ENCODE measurements at regions not wholly inside any gene's neighbourhood (a gene's known extent, or its start where the extent isn't known, plus 50 kb on each side); places are given as distances from the start of the nearest gene placed in this dataset.
"Not testable (repeated sequence)": the region's sequence is repeated elsewhere in the genome, so short reads cannot be mapped to it uniquely, and the experiment has no call there.

DNA sequence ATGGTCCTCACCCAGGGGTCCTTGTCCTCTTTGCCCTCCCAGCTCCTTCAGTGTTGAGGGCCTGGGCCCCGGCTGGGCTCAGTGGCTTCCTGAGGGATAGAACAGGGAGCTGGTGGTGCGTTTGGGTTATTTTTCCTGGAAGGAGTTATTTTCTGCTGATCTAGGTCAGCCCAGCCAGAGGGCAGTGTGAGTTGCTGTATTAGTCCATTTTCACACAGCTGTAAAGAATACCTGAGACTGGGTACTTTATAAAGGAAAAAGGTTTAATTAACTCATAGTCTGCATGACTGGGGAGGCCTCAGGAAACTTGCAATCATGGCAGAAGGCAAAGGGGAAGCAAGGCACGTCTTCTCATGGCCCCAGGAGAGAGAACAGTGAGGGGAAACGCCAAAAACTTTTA lies 122.4 kb upstream of the PCBD1 start:
- Mint-ChIP-seq H3K4me3 (no peak overlapping the region), H3K4me1 (peaks cover 4% of the 10 kb centered on the region), H3K27ac (no peak overlapping the region), H3K27me3 (peaks cover 21% of the 10 kb centered on the region), H3K9me3 (no peaks in the 10 kb centered on the region), H3K36me3 (no peaks in the 10 kb centered on the region)
- DNase-seq = no peak
- CTCF ChIA-PET = interaction anchor here (0.8 kb wide), 1 partner anchor 501 kb away, joined by 3 read pairs; no protein-coding TSS in a partner anchor

DNA sequence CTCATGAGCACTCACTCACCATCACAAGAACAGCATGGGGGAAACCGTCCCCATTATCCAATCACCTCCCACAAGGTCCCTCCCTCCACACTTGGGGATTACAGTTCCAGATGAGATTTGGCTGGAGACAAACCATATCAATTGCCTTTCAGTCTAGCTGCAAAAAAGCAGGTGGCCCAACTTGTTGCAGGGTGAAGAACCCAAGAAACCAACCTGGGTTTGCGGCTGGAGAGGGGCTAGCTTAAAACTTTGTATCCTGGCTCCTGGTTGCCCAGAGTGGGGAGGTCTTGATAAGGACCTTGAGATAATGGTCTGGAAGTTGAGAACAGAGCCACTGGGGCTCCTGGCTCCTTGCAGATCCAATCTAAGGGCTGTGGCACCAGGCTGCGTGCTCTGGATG lies 122.8 kb upstream of the PCBD1 start:
- peaks cover 4% of the 10 kb centered on the region for H3K4me1 Mint-ChIP-seq
- CTCF ChIA-PET = interaction anchor here (0.8 to 1.2 kb wide), 3 partner anchors 9 to 500 kb away, joined by 3 read pairs; no protein-coding TSS in a partner anchor
- no peaks in the 10 kb centered on the region for H3K9me3 Mint-ChIP-seq
- no peak for DNase-seq
- peaks cover 21% of the 10 kb centered on the region for H3K27me3 Mint-ChIP-seq
- H3K27ac Mint-ChIP-seq = no peak overlapping the region
- H3K4me3 Mint-ChIP-seq = no peak overlapping the region
- H3K36me3 Mint-ChIP-seq = no peaks in the 10 kb centered on the region

DNA sequence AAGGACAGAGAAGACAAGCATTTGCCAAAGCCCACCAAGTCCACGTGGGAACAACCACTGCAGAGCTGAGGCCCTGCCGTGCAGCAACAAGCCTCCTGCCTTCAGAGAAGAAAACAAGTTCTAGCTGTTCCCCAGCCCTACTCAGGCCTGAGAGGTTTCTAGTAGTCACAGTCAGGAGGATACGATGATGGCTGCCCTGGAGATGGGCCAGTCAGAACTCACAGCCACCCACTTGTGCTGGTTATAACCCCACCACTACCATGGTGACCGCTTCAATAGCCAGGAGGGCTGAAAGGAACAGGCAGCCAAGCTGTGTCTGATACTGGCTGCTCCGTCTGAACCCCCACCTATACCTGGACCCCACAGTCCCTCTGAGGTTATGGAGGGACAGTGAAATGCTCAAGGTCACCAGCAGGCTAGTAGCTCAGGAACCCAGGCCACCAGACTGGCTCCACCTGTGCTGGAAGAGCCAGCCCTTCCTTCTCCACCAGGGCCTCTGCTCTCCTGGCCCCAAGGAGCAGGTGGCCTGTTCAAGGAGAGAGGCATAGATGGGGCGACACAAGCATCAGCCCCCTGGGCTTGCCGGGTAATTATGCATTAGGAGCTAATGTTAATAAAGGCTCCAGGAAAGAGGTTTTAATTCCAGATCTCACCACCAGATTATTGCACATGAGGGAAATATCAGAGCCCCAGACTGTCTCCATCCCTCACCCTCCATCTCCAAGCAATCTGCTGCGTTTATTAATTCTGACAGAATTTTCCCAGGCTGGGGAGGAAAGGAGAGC lies 125.8 kb upstream of the PCBD1 start:
- no peaks in the 10 kb centered on the region for H3K9me3 Mint-ChIP-seq
- no peaks in the 10 kb centered on the region for H3K36me3 Mint-ChIP-seq
- peaks cover 4% of the 10 kb centered on the region for H3K4me1 Mint-ChIP-seq
- CTCF ChIA-PET = no interaction called here
- no peak for DNase-seq
- no peak overlapping the region for H3K27ac Mint-ChIP-seq
- H3K27me3 Mint-ChIP-seq = peaks cover 16% of the 10 kb centered on the region
- no peak overlapping the region for H3K4me3 Mint-ChIP-seq

DNA sequence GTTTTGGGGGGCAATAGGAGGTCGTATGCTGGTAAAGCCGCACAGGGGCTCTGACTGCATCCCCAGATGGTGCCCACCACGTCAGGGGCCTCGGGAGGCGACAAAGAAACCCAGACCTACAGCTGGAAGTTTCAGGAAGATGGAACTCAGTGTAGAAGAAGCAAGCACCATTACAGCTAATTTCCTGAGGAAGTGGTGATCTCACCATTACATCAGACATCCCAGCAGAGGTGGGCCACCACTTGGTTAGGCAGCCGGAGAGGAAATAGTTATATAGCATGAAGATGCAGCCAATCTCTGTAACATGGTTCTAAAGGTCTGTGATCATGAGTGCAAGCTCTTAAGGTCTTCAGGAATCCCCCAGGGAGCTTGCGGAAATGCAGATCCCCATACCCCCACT lies 127.3 kb upstream of the PCBD1 start:
- no peak overlapping the region for H3K27ac Mint-ChIP-seq
- H3K27me3 Mint-ChIP-seq = peaks cover 16% of the 10 kb centered on the region
- H3K9me3 Mint-ChIP-seq = no peaks in the 10 kb centered on the region
- peaks cover 4% of the 10 kb centered on the region for H3K4me1 Mint-ChIP-seq
- DNase-seq = no peak
- H3K4me3 Mint-ChIP-seq = no peak overlapping the region
- no peaks in the 10 kb centered on the region for H3K36me3 Mint-ChIP-seq
- CTCF ChIA-PET = no interaction called here

DNA sequence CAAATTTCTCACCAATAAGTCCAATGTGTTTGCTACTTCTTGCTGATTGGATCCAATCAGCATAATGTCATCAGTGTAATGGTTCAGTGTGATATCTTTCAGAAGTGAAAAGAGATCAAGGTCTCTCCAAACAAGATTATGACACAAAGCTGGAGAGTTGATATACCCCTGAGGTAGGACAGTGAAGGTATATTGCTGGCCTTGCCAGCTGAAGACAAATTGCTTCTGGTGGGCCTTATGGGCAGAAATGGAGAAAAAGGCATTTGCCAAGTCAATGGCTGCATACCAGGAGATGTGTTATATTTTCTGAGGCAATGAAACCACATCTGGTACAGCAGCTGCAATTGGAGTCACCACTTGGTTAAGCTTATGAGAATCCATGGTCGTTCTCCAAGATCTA lies 131.7 kb upstream of the PCBD1 start:
- H3K4me3 Mint-ChIP-seq, CTCF ChIA-PET, H3K27ac Mint-ChIP-seq, H3K9me3 Mint-ChIP-seq, H3K4me1 Mint-ChIP-seq, H3K36me3 Mint-ChIP-seq, H3K27me3 Mint-ChIP-seq, DNase-seq: not testable (repeated sequence)

DNA sequence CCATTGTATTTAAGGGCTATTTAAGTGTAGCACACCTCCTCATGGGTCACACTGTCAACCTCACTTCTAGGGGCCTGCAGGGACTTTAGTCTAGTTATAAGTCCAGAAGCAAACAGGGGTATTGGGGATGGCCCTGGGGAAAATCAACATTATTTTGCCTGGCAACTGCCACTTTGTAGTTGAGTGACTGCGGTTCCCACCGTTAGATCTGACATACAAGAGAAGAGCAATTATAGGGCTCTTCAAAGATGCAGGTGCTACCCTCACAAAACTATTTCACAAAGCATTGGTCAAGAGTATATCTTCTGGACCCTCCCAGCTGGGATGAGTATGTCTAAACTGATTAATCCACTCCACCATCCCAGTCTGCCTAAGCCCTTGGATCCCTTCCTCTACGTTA lies 133.0 kb upstream of the PCBD1 start:
- H3K36me3 Mint-ChIP-seq = no peaks in the 10 kb centered on the region
- H3K4me1 Mint-ChIP-seq = no peaks in the 10 kb centered on the region
- no peak overlapping the region for H3K4me3 Mint-ChIP-seq
- H3K27ac Mint-ChIP-seq = no peak overlapping the region
- DNase-seq = no peak
- CTCF ChIA-PET = no interaction called here
- no peaks in the 10 kb centered on the region for H3K9me3 Mint-ChIP-seq
- peaks cover 6% of the 10 kb centered on the region for H3K27me3 Mint-ChIP-seq

DNA sequence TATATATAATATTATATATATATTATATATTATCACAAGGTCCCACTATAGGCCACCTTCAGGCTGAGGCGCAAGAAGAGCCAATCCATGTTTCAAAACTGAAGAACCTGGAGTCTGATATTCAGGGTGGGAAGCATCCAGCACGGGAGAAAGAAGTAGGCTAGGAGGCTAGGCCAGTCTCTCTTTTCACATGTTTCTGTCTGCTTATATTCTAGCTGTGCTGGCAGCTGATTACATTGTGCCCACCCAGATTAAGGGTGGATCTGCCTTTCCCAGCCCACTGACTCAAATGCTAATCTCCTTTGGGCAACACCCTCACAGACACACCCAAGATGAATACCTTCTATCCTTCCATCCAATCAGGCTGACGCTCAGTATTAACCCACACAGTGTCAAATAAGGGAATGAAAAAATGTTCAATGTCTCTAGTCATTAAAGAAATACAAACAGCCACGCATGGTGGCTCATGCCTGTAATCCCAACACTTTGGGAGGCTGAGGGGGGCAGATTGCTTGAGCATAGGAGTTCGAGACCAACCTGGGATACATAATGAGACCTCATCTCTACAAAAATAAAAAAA lies 135.4 kb upstream of the PCBD1 start:
- no peaks in the 10 kb centered on the region for H3K4me1 Mint-ChIP-seq
- H3K9me3 Mint-ChIP-seq = no peaks in the 10 kb centered on the region
- no peaks in the 10 kb centered on the region for H3K36me3 Mint-ChIP-seq
- CTCF ChIA-PET = no interaction called here
- H3K27me3 Mint-ChIP-seq = peaks cover 10% of the 10 kb centered on the region
- no peak overlapping the region for H3K4me3 Mint-ChIP-seq
- H3K27ac Mint-ChIP-seq = no peak overlapping the region
- no peak for DNase-seq

DNA sequence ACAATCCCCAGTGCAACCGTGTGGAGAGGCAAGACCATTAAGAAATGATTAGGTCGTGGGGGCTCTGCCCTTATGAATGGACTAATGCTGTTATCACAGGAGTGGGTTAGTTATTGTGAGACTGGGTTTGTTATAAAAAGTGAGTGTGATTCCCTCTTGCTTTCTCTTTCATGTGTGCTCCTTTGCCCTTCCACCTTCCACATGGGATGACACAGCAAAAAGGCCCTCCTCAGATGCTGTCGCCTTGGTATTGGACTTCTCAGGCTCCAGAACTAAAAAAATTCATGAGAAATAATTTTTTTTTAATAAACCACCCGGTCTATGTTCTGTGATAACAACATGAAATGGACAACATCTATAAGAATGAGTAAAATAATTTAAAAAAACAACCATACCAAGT lies 136.1 kb upstream of the PCBD1 start:
- Mint-ChIP-seq H3K27me3 (peaks cover 10% of the 10 kb centered on the region), H3K9me3 (no peaks in the 10 kb centered on the region), H3K4me1 (no peaks in the 10 kb centered on the region), H3K27ac (no peak overlapping the region), H3K36me3 (no peaks in the 10 kb centered on the region), H3K4me3 (no peak overlapping the region)
- CTCF ChIA-PET = no interaction called here
- no peak for DNase-seq

DNA sequence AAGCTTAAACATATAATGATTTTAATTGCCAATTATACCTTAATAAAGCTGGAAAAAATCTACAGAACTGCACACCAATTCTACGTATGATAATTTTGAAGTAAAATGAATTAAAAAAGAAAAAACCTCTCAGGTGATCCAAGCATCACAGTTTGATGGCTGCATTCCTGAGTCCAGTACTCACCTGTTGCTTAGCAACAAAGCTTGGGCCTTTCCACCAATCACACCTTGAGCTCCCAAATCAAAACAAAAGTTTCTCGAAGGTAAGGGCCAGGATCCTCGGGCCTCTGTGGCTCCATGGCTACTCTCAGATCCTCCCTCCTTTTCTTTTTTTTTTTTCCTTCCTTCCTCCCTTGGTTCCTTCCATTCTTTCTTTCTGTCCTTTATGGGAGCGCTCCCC lies 137.2 kb upstream of the PCBD1 start:
- no peaks in the 10 kb centered on the region for H3K36me3 Mint-ChIP-seq
- H3K9me3 Mint-ChIP-seq = no peaks in the 10 kb centered on the region
- peaks cover 10% of the 10 kb centered on the region for H3K27me3 Mint-ChIP-seq
- no peaks in the 10 kb centered on the region for H3K4me1 Mint-ChIP-seq
- H3K27ac Mint-ChIP-seq = no peak overlapping the region
- CTCF ChIA-PET = no interaction called here
- no peak overlapping the region for H3K4me3 Mint-ChIP-seq
- DNase-seq = no peak

DNA sequence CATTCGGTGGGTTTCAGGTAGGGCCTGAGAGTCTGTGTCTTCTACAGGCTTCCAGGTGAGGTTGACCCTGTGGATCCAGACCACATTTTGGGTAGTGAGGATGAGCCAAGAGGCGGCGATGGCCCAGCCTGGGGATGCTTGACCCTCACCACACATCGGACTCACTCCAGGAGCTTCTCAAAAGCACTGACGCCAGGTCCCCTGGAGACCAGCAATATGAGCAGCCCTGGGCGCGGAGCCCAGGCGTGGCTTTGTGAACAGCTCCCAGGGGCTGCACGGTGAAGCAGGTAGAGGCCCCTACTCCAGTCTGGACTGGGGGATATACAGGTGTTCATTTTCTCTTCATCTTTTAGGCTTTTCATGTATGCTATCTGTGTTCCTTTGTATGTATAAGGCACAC lies 139.7 kb upstream of the PCBD1 start:
- Mint-ChIP-seq H3K27ac (no peak overlapping the region), H3K27me3 (peaks cover 10% of the 10 kb centered on the region), H3K36me3 (no peaks in the 10 kb centered on the region), H3K9me3 (no peaks in the 10 kb centered on the region), H3K4me3 (no peak overlapping the region), H3K4me1 (no peaks in the 10 kb centered on the region)
- CTCF ChIA-PET = no interaction called here
- no peak for DNase-seq

DNA sequence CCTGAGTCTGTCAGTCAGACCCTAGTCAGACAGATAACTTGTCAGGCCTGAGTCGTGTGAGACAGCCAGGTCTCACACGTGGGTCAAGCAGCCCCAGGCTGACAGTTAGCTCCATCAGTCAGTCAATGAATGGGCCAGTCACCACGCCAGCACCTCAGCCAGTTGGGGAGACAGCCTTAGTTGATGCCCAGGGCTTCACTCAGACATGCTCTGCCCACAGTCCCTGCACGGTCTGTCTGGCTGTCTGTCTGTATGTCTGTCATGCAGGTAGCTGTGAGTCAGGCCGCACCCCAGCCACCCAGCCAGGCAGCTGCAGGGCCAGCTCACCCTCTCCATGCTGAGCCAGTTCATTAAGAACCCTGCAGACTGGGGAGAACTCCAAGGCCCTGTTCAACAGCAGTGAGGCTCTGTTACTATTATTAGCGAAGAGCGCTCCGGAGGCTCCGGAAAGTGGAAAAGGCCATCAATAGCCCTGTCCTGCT lies 141.1 kb upstream of the PCBD1 start:
- H3K36me3 Mint-ChIP-seq = no peaks in the 10 kb centered on the region
- DNase-seq = no peak
- CTCF ChIA-PET = no interaction called here
- H3K9me3 Mint-ChIP-seq = no peaks in the 10 kb centered on the region
- no peak overlapping the region for H3K27ac Mint-ChIP-seq
- H3K4me1 Mint-ChIP-seq = no peaks in the 10 kb centered on the region
- H3K27me3 Mint-ChIP-seq = peaks cover 5% of the 10 kb centered on the region
- H3K4me3 Mint-ChIP-seq = no peak overlapping the region

DNA sequence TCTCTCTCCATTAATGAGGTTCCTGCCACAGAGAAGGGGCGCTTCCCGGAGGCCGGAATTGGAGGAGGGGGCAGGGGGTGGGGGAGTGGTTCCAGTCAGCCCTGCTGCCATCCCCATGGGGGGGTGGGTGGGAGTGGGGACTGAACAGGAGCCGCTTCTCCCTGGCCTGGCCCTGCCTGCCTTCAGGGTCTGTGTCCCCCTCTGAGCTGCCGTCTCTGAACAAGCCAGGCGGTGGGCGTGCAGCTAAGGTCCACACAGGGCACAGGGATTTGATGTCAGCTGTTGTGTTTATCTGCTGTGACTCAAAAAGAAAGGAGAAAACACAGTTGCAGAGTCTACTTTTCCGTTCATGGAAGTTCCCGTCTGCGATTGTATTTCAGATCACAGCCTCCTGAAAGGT lies 141.5 kb upstream of the PCBD1 start:
- H3K27ac Mint-ChIP-seq = no peak overlapping the region
- no peak overlapping the region for H3K4me3 Mint-ChIP-seq
- H3K36me3 Mint-ChIP-seq = no peaks in the 10 kb centered on the region
- peaks cover 5% of the 10 kb centered on the region for H3K27me3 Mint-ChIP-seq
- H3K4me1 Mint-ChIP-seq = no peaks in the 10 kb centered on the region
- DNase-seq = no peak
- CTCF ChIA-PET = no interaction called here
- no peaks in the 10 kb centered on the region for H3K9me3 Mint-ChIP-seq

DNA sequence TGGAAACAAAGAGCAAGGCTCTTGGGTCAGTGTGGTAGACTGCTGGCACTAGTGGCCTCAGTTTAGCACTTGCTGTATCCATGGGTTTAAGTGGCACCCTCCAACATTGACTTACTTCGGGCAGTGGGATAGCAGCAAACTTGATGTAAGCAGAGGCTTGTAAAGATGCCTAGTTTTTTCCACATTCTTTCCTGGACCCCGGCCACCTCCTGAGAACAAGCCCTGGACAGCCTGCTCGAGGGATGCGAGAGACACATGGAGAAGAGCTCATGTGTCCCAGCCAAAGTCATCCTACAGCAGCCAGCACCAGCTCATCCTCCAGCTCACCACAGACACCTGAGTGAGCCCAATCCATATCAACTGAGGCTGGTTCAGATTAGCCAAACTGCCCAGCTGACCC lies 142.7 kb upstream of the PCBD1 start:
- CTCF ChIA-PET = no interaction called here
- no peaks in the 10 kb centered on the region for H3K9me3 Mint-ChIP-seq
- H3K4me1 Mint-ChIP-seq = no peaks in the 10 kb centered on the region
- no peak for DNase-seq
- no peak overlapping the region for H3K27ac Mint-ChIP-seq
- no peaks in the 10 kb centered on the region for H3K36me3 Mint-ChIP-seq
- no peak overlapping the region for H3K4me3 Mint-ChIP-seq
- peaks cover 5% of the 10 kb centered on the region for H3K27me3 Mint-ChIP-seq

DNA sequence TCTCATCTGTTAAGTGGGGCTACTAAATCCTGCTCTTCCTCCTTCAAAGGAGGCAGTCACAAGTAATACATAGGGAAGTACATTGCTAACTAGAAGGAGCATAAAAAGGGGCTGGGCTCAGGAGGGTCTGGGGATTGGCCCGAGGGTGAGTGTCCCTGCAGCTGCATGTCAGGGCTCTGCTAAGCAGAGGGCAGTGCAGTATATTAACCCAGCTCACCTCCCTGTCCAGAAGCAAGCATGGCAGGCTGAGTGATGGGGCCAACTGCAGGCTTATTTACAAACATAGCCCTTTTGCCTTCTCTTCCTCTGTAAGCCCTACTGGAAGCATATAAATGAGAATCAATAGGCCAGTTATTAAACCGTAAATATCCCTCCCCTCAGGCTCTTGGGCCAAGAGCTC lies 143.2 kb upstream of the PCBD1 start:
- CTCF ChIA-PET = no interaction called here
- no peak for DNase-seq
- no peak overlapping the region for H3K27ac Mint-ChIP-seq
- no peak overlapping the region for H3K4me3 Mint-ChIP-seq
- H3K27me3 Mint-ChIP-seq = peaks cover 1% of the 10 kb centered on the region
- H3K36me3 Mint-ChIP-seq = no peaks in the 10 kb centered on the region
- H3K4me1 Mint-ChIP-seq = no peaks in the 10 kb centered on the region
- H3K9me3 Mint-ChIP-seq = no peaks in the 10 kb centered on the region

DNA sequence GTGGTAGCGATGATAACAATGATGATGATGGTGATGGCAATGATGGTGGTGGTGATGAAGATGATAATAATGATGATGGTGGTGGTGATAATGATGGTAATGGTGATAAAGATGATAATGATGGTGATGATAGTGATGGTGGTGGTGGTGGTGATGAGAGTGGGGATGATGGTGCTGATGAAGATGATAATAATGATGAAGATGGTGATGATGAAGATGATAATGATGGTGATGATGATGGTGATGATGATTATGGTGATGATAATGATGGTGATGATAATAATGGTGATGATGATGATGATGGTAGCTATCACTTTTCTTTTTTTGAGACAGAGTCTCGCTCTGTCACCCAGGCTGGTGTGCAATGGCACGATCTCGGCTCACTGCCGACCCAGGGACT lies 144.5 kb upstream of the PCBD1 start:
- CTCF ChIA-PET = no interaction called here
- Mint-ChIP-seq H3K27ac (no peak overlapping the region), H3K9me3 (no peaks in the 10 kb centered on the region), H3K4me3 (no peak overlapping the region), H3K4me1 (no peaks in the 10 kb centered on the region), H3K36me3 (no peaks in the 10 kb centered on the region), H3K27me3 (no peaks in the 10 kb centered on the region)
- no peak for DNase-seq

All from activated naive CD4-positive, alpha-beta T cell treated with anti-CD3 and anti-CD28 coated beads, Interleukin-2, amount 10 ng/mL, durations not matched to agents 7 days and 5 days (primary cell).